Ovary (tissue), 7 donors: ENCODE measurements at regions not wholly inside any gene's neighbourhood (a gene's known extent, or its start where the extent isn't known, plus 50 kb on each side); places are given as distances from the start of the nearest gene placed in this dataset.

Source experiments
- DNase-seq, 5 donors: peaks; one replicate each; pipeline ENCODE4 v3.0.0-alpha.2; 2019 to 2020
- H3K27ac ChIP-seq, 2 donors: fragments of 200-600 bp; one replicate each; pipeline versions ENCODE4 v1.5.1 to v1.8.0; 2019 to 2022
- H3K27me3 ChIP-seq: fragments of 200-600 bp; one replicate; pipeline ENCODE4 v1.8.0; 2022
- H3K36me3 ChIP-seq: fragments of 200-600 bp; sonication (generic); one replicate; pipeline ENCODE4 v1.5.1; 2019
- H3K4me1 ChIP-seq: one replicate; pipeline ENCODE4 v1.8.1; 2013; ENCODE audit warnings: mild to moderate bottlenecking, moderate library complexity; ENCODE audit not compliant: insufficient read depth
- H3K4me3 ChIP-seq: fragments of 200-600 bp; sonication (generic); one replicate; pipeline ENCODE4 v1.5.1; 2017
- H3K9me3 ChIP-seq, 2 donors: fragments of 200-600 bp in 1 of 2; sonication (generic) in 1 of 2; one replicate each; pipeline versions ENCODE4 v1.5.1 to v1.8.1; 2013 to 2019; ENCODE audit warnings: mild to moderate bottlenecking in 1 of 2, moderate library complexity in 1 of 2
- EP300 ChIP-seq: sonication (generic); formaldehyde crosslinking; IDR thresholded peaks from one replicate; pipeline ENCODE4 v1.6.1; 2017; ENCODE audit warnings: antibody characterized with exemption
- POLR2A ChIP-seq: fragments of 450-650 bp; IDR thresholded peaks from one replicate; pipeline ENCODE4 v1.6.1; 2017; ENCODE audit warnings: antibody characterized with exemption, mild to moderate bottlenecking, moderate library complexity
- WGBS, 3 donors: extraction: QIAGEN DNeasy Blood & Tissue Kit in 1 of 3; methylation state at CpG; one replicate each; pipeline versions ENCODE4 v1.1.5 to v1.1.7; 2013 to 2017; 5-methylcytosine and 5-hydroxymethylcytosine counted together
- intact Hi-C, 4 donors: fragments of 100-400 bp; cut with DNase I; formaldehyde crosslinking; loops; one replicate each; pipeline versions ENCODE4 v1.11.0 to v1.15.1; 2022 to 2023
- TF ChIP-seq, protein P1 (sequence below), 3 donors: fragments of 450-650 bp in 2 of 3; fragments of 200-600 bp in 1 of 3; IDR thresholded peaks; one replicate each; pipeline versions ENCODE4 v1.5.1 to v1.8.0; 2016 to 2022; ENCODE audit warnings: antibody characterized with exemption in 3 of 3, mild to moderate bottlenecking in 1 of 3
- donor health status: DM: no; HTN: no; CAD: no; lungs with moderate emphysema.
- donor health status: DM: no; HTN: no; CAD: no.
- donor health status: Bipolar disorder and iron deficiency.
- donor health status: DM: no; HTN: no; CAD: no.
- donor health status: DM: yes; HTN: yes; CAD: no.

DNA sequence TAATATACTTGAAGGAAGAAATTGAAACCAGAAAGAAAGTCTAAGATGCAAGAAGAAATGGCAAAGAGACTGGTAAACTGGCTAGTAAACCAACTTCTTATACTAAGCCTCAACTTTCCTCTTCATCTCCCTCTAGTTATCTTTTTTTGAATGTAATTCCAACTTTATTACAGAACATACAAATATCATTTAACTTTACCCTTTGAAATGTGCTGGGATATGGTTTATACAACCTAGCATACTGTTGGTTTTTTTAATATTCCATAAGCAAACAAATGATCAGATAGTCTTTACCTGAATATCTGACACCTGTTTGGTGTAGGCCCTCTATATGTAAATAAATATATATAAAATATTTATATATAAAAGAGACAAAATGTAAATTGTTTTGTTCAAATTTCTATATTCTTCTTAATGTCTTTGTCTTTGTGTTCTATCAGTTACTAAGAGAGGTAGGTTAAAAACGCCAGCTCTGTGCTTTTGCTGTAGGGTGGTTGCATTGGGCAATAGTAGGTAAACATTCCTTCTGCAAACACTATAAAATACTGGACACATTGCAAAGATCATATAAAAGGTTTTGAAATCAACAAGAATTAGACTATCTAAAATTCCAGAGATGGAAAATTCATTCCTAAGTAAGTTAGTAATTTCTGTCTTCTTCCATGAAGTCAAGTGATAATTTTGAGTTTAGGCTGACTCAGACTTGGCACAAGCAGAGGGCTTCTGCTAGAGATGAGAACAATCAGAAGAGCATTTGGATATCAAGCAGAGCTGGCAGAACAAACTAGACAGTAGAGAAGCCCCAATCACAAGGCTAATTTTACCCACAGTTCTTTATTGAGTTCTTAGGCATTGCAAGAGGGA, 383.3 kb downstream of the RFC3 start:
- intact Hi-C loops: no loop called here
- no peak for TF ChIP-seq EP300
- TF ChIP-seq, protein P1, sequence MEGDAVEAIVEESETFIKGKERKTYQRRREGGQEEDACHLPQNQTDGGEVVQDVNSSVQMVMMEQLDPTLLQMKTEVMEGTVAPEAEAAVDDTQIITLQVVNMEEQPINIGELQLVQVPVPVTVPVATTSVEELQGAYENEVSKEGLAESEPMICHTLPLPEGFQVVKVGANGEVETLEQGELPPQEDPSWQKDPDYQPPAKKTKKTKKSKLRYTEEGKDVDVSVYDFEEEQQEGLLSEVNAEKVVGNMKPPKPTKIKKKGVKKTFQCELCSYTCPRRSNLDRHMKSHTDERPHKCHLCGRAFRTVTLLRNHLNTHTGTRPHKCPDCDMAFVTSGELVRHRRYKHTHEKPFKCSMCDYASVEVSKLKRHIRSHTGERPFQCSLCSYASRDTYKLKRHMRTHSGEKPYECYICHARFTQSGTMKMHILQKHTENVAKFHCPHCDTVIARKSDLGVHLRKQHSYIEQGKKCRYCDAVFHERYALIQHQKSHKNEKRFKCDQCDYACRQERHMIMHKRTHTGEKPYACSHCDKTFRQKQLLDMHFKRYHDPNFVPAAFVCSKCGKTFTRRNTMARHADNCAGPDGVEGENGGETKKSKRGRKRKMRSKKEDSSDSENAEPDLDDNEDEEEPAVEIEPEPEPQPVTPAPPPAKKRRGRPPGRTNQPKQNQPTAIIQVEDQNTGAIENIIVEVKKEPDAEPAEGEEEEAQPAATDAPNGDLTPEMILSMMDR (IDR thresholded peaks at IDR 0.05): no peak
- no peak for TF ChIP-seq POLR2A
- DNase-seq: no peak
- WGBS, 3 donors: 76 to 88% (median 85%) methylated on average over 1 of the region's 1 CpG
- H3K27ac ChIP-seq: no peak overlapping the region
- no peaks in the 10 kb centered on the region for H3K27me3 ChIP-seq
- no peak overlapping the region for H3K4me3 ChIP-seq
- no peaks in the 10 kb centered on the region for H3K9me3 ChIP-seq
- H3K36me3 ChIP-seq: no peaks in the 10 kb centered on the region
- H3K4me1 ChIP-seq: no peaks in the 10 kb centered on the region

DNA sequence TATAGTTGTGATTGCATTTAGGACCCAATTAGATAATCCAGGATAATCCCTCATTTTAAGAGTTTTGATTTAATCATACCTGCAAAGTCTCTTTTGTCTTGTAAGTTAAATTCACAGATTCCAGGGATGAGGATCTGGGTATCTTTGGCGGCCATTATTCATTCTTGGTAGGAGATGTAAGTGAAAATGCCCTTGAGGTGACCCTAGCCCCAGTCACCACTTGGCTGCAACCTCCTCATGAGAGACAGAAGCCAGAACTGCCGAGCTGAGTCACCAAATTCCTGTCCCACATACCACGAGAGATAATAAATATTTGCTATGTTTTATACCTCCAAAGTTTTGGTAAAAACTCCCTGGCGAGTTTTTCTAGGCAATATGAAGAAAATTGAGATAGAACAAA, 389.4 kb downstream of the RFC3 start:
- Histone ChIP-seq H3K36me3 (no peaks in the 10 kb centered on the region), H3K27ac (no peak overlapping the region), H3K4me1 (peaks cover 2% of the 10 kb centered on the region), H3K9me3 (no peaks in the 10 kb centered on the region), H3K27me3 (no peaks in the 10 kb centered on the region), H3K4me3 (no peak overlapping the region)
- intact Hi-C loops: no loop called here
- DNase-seq: no peak
- TF ChIP-seq EP300 (no peak), POLR2A (no peak)
- TF ChIP-seq, protein P1 (IDR thresholded peaks at IDR 0.05): no peak
- WGBS, 3 donors: 19 to 26% (median 25%) methylated on average over 4 of the region's 4 CpGs

DNA sequence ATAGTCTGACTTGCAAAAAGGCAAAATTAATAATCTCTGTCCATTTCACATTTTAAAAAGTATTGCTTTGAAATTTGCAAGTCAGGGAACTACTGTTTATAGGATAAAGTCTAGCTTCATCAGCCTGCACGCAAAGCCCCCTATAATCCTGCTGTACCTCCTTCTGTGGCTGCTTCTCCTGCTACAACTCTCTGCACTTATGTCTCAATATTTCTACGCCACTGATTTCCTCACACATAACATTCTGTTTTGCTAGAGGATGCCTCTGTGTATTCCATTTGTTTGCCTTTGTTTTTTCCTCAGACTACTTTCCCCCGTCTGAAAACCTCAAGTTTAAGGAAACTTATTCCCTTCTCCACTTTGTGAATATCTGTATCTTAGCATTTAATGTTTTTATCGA, 389.9 kb downstream of the RFC3 start:
- WGBS, 3 donors: 54 to 64% (median 60%) methylated on average over 4 of the region's 4 CpGs
- Histone ChIP-seq H3K9me3 (no peaks in the 10 kb centered on the region), H3K27ac (no peak overlapping the region), H3K4me3 (no peak overlapping the region), H3K27me3 (no peaks in the 10 kb centered on the region), H3K36me3 (no peaks in the 10 kb centered on the region), H3K4me1 (peaks cover 2% of the 10 kb centered on the region)
- no peak for DNase-seq
- intact Hi-C loops: no loop called here
- TF ChIP-seq POLR2A (no peak), EP300 (no peak)
- TF ChIP-seq, protein P1 (IDR thresholded peaks at IDR 0.05): no peak

DNA sequence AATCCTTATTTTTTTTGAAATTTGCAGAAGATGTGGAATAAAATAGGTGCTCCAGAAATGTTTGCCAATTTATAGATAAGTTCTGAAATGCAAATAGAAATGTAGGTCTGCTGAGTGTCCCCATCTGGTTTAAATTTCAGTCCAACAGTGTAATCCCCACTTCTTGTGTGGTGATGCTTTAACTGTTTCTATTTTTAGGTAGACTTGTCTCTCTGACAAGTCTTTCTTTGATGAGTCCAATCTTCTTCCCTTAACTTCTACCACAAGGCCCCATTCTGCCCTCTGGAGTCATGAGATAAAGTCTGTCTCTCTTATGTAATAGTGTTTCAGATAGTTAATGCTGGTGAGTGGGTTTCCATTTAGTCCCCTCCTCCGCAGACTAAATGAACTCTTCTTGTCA, 390.4 kb downstream of the RFC3 start:
- no peak overlapping the region for H3K4me3 ChIP-seq
- intact Hi-C loops: no loop called here
- no peaks in the 10 kb centered on the region for H3K9me3 ChIP-seq
- H3K27me3 ChIP-seq: no peaks in the 10 kb centered on the region
- peaks cover 2% of the 10 kb centered on the region for H3K4me1 ChIP-seq
- no peaks in the 10 kb centered on the region for H3K36me3 ChIP-seq
- H3K27ac ChIP-seq: no peak overlapping the region
- no peak for DNase-seq
- TF ChIP-seq EP300: no peak
- TF ChIP-seq, protein P1 (IDR thresholded peaks at IDR 0.05): no peak
- no peak for TF ChIP-seq POLR2A
- WGBS, 3 donors: 97 to 99% (median 98%) methylated on average over 1 of the region's 1 CpG
